GM19240 (cell line): ENCODE measurements at regions not wholly inside any gene's neighbourhood (a gene's known extent, or its start where the extent isn't known, plus 50 kb on each side); places are given as distances from the start of the nearest gene placed in this dataset.
"Not testable (repeated sequence)": the region's sequence is repeated elsewhere in the genome, so short reads cannot be mapped to it uniquely, and the experiment has no call there.

Experiments
- DNase-seq: peaks from one replicate; pipeline ENCODE4 v3.0.0; 2011; ENCODE audit warnings: low spot score; ENCODE audit not compliant: insufficient read length

DNA sequence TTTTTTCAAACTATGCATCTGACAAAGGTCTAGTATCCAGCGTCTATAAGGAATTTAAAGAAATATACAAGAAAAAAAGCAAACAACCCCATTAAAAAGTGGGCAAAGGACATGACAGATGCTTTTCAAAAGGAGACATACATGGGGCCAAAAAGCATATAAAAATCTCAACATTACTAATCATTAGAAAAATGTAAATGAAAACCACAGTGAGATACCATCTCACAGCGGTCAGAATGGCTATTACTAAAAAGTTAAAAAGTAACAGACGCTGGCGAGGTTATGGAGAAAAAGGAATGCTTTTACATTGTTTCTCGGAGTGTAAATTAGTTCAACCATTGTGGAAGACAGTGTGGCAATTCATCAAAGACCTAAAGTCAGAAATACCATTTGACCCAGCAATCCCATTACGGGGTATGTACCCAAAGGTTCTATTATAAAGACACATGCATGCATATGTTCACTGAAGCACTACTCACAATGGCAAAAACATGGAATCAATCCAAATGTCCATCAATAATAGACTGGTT lies 643.1 kb upstream of the LRRTM1 start:
- no peak for DNase-seq

- DNase-seq, result no peak
Observed at GRCh38 chr2:80943487-80943886, 638.9 kb upstream of the LRRTM1 start.

GRCh38 chr2:80942766-80943165 lies 638.2 kb upstream of the LRRTM1 start:
- DNase-seq, result no peak

GRCh38 chr2:80938463-80938862 lies 633.9 kb upstream of the LRRTM1 start:
- no peak for DNase-seq

DNA sequence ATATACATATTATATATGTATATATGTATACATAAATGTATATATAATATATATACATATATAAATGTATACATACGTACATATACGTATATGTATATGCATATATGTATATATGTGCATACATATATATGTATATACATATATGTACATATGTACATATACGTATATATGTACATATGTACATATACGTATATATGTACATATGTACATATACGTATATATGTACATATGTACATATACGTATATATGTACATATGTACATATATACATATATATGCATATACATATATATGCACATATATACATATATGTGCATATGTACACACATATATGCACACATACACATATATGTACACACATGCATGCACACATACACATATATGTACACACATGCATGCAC lies 627.3 kb upstream of the LRRTM1 start:
- DNase-seq, result not testable (repeated sequence)

- DNase-seq, result no peak
Observed at GRCh38 chr2:80930777-80931176, 626.2 kb upstream of the LRRTM1 start.

DNA sequence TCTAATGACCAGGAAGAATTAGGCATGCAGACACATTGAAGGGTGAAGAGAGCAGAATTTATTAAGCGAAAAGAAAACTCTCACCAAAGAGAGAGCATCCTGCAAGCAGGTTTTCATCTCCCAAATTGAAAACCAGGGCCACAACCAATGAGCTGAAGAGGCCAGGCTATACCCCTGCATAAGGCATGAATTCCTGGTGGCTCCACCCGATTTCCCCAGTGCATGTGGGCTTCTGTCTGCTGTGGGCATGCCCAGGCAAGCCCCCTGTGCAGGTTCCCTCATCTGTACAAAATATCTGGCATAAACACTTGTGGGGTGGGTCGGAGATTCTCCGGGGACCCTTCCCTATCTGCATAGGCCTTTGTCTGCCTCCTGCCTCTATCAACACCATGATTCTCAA lies 621.6 kb upstream of the LRRTM1 start:
- no peak for DNase-seq

DNA sequence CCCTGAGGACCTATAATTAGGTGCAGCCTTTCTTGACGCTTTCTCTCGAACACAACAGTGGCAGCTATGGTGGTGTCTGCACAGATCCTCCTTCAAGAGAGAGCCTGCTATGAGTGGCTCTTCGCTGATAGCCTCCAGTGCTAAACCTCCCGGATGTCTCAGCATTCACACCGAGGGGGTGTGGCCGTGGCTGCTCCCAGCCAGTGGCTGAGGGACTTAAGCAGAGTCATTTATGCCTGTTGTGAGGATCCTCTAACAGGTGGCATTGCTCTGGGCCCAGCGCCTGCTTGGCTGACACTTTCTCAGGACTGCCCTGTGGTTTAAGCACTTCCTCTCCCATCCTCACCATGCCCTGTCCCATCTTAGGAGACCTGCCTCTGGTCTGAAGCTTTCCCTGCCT lies 592.0 kb upstream of the LRRTM1 start:
- no peak for DNase-seq

DNA sequence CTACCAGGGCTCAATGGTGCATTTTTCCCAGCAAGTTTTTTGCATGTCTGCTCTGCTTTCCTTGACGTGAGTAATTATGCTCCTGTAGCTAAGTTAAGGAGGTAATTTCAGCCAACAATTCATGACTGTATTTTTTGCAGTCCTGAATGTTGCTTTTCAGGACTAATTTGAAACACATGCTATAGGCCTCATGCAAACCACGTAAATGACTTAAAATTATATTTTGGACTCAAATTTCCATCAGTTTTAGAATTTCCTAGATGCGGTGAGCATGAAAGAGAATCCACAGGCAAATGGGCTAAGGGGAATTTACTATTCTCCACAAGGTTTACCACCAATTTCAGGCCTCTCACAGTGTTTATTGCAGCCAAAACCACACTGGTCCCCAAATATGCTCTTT lies 589.9 kb upstream of the LRRTM1 start:
- no peak for DNase-seq

GRCh38 chr2:80893711-80894110 lies 589.2 kb upstream of the LRRTM1 start:
- DNase-seq, result no peak

GRCh38 chr2:80889009-80889408 lies 584.5 kb upstream of the LRRTM1 start:
- no peak for DNase-seq

GRCh38 chr2:80887841-80888378 lies 583.4 kb upstream of the LRRTM1 start:
- DNase-seq, result no peak

DNA sequence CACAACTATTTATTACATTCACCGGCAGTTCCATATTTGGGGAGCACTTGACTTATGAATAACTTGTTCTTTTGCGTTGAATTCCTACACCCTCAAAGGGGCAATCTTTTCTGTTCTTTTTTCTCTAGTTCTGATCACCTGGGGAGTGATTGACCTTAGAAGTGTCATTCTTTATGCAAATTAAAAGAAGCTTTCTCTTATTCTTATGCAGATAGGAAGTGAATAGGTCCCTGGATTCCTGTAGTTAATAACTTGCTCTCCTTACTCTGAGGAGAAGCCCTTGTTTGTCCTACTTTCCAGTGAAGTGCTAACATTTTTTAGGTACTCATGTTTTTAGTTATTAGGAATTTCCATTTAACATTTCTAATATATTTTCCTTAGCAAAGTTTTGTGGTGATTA lies 569.8 kb upstream of the LRRTM1 start:
- no peak for DNase-seq

- no peak for DNase-seq
Observed at GRCh38 chr2:80869858-80870438, 565.4 kb upstream of the LRRTM1 start.

DNA sequence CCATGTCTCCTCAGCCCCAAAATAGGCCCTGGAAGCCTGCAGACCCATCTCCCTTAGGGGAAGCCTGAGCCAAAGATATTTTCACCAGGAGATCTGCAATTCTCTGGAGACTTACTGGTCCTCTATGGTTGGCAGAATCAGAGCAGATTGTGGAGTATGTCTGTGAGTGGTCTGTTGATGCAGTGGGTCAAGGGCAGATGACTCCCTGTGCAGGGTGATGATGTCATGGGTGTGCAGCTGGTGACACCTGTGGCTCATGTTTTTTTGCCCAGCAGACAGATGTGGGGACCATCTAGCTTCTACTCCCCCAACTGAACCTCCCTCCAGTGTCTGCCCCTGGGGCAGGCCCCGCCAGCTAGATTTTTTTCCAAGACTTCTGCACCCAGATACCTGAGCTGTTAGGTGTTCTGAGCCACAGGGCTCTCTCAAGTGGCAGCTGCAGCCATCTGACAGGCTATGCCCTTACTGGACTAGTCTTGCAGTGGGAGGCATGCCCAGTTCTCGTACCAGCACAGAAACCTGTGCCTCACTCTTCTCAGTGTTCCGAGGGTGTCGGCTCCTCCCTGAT lies 558.7 kb upstream of the LRRTM1 start:
- no peak for DNase-seq

DNA sequence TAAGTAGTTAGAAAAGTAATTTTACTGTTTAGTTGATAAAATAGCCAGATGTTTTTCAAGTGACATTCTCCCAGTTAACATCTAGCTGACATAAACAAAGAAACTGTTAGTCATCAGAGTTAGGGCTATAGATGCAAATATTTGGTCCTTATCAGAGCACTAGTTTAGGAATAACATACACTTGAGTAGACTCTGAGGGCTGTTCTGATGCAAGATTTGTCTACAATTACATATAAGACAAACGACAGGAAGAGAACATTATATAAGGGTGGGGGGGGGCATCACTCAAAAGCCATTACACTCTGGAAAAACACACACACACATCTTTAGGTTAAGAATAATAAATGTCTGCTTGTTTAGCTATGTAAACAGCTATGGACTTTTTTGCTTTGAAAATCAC lies 554.4 kb upstream of the LRRTM1 start:
- no peak for DNase-seq

DNA sequence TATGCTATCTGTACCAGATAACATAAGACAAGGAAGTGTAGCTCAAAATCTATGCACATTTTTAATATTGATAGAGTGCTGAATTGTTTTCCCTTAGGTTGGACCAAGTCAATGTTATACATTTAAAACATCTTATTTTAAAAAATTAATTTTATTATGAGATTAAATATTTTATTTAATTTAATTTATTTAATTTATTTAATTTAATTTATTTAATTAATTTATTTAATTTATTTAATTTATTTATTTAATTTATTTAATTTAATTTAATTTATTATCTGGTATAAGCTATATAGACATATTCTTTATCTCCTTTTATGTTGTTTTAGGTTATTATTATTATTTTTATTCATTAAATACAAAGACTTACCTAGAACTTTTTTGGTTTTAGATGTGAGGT lies 551.7 kb upstream of the LRRTM1 start:
- DNase-seq, result no peak

DNA sequence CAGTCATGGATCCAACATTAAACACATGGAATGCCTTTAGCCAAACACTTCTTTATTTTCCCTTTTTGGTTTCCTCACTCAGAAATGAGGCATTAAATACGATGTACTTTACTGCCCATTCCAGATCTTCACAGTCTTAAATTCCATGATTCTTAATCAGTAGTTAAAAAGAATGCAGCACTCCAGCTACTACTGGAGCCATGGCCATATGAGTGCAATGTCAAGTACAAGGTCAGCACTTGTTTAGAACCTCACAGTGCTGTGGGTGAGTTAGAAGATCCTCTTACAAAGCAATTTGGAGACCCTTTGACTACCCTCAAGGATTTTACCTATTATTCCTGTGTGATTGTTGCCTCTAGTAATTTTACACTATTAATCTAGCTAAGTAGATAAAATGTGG lies 550.3 kb upstream of the LRRTM1 start:
- no peak for DNase-seq

DNA sequence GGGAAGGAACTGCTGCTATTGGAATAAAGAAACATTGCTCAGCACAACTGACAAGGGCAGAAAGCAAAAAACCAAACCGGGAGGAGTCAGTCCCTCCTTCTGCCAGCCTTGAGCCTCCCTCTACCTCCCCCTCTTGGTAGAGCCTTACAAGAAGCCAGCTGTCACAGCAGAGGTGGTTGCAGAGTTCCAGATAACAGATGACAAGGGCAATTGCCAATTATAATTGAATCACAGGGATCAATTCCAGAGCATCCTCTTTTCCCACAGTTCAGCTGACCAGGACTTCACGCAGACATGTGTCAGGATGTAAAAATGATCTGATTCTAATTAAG lies 548.2 kb upstream of the LRRTM1 start:
- DNase-seq, result no peak

GRCh38 chr2:80852079-80852807 lies 547.7 kb upstream of the LRRTM1 start:
- DNase-seq, result no peak

DNA sequence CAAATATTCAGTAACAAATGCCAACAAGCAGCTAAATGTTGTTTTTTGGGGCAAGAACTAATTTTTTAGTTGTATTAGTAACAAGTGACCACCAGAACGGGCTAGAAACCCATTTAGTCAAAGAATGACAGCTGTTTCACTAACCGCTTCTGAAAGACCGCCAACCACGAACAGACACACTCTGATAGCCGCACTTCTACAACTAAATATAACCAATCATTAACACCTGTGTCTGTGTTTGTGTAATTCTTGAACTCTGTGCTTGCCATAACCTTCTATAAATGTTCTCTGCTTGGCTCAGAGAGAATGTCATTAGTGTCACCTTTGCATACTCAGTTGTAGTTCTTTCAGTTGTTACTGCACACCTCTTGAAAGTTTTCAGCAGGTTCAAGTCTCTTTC lies 526.3 kb upstream of the LRRTM1 start:
- DNase-seq, result no peak

GRCh38 chr2:80822999-80823398 lies 518.4 kb upstream of the LRRTM1 start:
- DNase-seq, result no peak

DNA sequence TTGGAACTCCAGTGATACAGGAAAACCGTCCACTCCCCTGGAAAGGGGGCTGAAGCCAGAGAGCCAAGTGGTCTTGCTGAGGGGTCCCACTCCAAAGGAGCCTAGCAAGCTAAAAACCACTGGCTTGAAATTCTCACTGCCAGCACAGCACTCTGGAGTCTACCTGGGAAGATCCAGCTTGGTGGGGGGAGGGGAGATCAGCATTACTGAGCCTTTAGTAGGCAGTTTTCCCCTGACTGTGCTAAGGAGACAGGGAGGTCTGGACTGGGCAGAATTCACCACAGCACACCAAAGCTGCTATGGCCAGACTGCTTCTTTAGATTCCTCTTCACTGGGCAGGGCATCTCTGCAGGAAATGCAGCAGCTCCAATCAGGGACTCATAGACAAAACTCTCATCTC lies 510.7 kb upstream of the LRRTM1 start:
- DNase-seq, result no peak
